IPS DF 6.9 (cell line): ENCODE measurements at regions not wholly inside any gene's neighbourhood (a gene's known extent, or its start where the extent isn't known, plus 50 kb on each side); places are given as distances from the start of the nearest gene placed in this dataset.

ENCODE experiments used
- DNase-seq: peaks from one replicate; pipeline ENCODE4 v3.0.0-alpha.2; 2013; ENCODE audit warnings: low read depth, low spot score
- H3K27ac ChIP-seq: one replicate; pipeline ENCODE4 v1.5.1; 2013; ENCODE audit warnings: low read length, control low read depth
- H3K27me3 ChIP-seq: 2 replicates; pipeline ENCODE4 v1.6.1; 2013; ENCODE audit warnings: mild to moderate bottlenecking, low read length; ENCODE audit not compliant: control insufficient read depth, insufficient read depth
- H3K36me3 ChIP-seq: 2 replicates; pipeline ENCODE4 v1.6.1; 2013; ENCODE audit warnings: low read length; ENCODE audit not compliant: control insufficient read depth, insufficient read depth
- H3K4me1 ChIP-seq: 2 replicates; pipeline ENCODE4 v1.6.1; 2013; ENCODE audit warnings: low read length; ENCODE audit not compliant: control insufficient read depth, insufficient read depth
- H3K4me3 ChIP-seq: 2 replicates; pipeline ENCODE4 v1.5.1; 2013; ENCODE audit warnings: mild to moderate bottlenecking, low read length
- H3K9me3 ChIP-seq: 2 replicates; pipeline ENCODE4 v1.6.1; 2013; ENCODE audit warnings: low read length, inconsistent platforms; ENCODE audit not compliant: control insufficient read depth, insufficient read depth
- WGBS: extraction: QIAGEN DNeasy Blood & Tissue Kit; methylation state at CpG from one replicate; pipeline ENCODE4 v1.1.7; 2013; ENCODE audit warnings: mixed read lengths, missing lambda C conversion rate; ENCODE audit not compliant: insufficient read length, insufficient coverage; 5-methylcytosine and 5-hydroxymethylcytosine counted together

GRCh38 chr20:58130581-58130980 lies 97.9 kb downstream of the ANKRD60 start:
- Histone ChIP-seq H3K36me3 (no peaks in the 10 kb centered on the region), H3K9me3 (no peaks in the 10 kb centered on the region), H3K27ac (no peak overlapping the region), H3K4me1 (peaks cover 2% of the 10 kb centered on the region; the same call in 1 of the 2 replicates), H3K4me3 (no peak overlapping the region), H3K27me3 (no peaks in the 10 kb centered on the region)
- WGBS = no CpG with 5 or more reads among the region's 14 CpGs
- DNase-seq = no peak

- H3K4me3 ChIP-seq = no peak overlapping the region
- peaks cover 2% of the 10 kb centered on the region; the same call in 1 of the 2 replicates for H3K4me1 ChIP-seq
- H3K27ac ChIP-seq = no peak overlapping the region
- no peaks in the 10 kb centered on the region for H3K9me3 ChIP-seq
- H3K36me3 ChIP-seq = no peaks in the 10 kb centered on the region
- no peaks in the 10 kb centered on the region for H3K27me3 ChIP-seq
- WGBS = no CpG with 5 or more reads among the region's 8 CpGs
- DNase-seq = no peak
Observed at GRCh38 chr20:58130156-58130555, 98.3 kb downstream of the ANKRD60 start.

DNA sequence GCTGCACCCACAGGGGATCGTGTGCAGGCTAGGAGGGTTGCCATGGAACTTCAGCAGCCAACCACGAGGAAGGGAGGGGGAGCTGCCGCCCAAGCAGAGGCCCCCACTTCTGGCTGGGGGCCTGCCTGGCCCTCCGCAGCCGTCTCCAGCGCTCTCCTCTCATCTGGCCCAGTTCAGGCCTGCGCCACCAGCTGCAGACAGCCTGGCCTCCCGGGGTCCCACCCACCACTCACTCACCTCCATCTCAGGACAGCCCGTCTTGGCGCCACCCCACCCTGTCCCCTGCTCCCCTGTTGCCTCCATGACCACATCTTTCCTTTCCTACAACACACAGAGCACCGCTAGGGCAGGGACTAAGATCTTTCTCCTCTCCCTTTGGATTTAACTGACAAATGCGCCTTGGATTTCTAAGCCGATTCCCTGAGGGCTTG lies 98.7 kb downstream of the ANKRD60 start:
- Histone ChIP-seq H3K4me1 (peaks cover 2% of the 10 kb centered on the region; the same call in 1 of the 2 replicates), H3K27ac (no peak overlapping the region), H3K4me3 (no peak overlapping the region), H3K36me3 (no peaks in the 10 kb centered on the region), H3K27me3 (no peaks in the 10 kb centered on the region), H3K9me3 (no peaks in the 10 kb centered on the region)
- DNase-seq = no peak
- no CpG with 5 or more reads among the region's 13 CpGs for WGBS

GRCh38 chr20:58128635-58129625 lies 99.5 kb downstream of the ANKRD60 start:
- Histone ChIP-seq H3K27me3 (no peaks in the 10 kb centered on the region), H3K4me1 (peaks cover 2% of the 10 kb centered on the region; the same call in 1 of the 2 replicates), H3K9me3 (no peaks in the 10 kb centered on the region), H3K27ac (no peak overlapping the region), H3K36me3 (no peaks in the 10 kb centered on the region), H3K4me3 (no peak overlapping the region)
- no peak for DNase-seq
- WGBS = no CpG with 5 or more reads among the region's 14 CpGs

DNA sequence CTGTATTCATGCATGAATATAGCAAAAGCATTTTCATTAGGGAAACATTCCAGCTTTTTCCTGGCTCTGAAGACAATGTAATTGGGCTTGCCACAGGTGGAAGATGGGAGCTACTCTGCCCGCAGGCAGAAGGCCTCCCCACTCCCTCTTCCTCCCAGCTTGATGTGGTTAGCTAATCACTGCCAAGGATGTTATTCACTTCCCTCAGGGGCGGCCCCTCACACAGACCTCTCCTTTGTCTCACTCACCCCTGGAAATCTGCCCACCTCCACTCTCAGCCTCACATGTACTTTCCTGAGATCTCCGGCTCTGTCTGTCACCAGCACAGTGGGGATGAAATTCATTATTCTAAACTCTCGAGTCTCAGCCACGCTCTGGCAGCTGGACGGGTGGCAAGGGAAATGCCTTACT lies 100.7 kb downstream of the ANKRD60 start:
- Histone ChIP-seq H3K36me3 (no peaks in the 10 kb centered on the region), H3K27ac (no peak overlapping the region), H3K9me3 (no peaks in the 10 kb centered on the region), H3K27me3 (no peaks in the 10 kb centered on the region), H3K4me3 (no peak overlapping the region), H3K4me1 (peaks cover 2% of the 10 kb centered on the region; the same call in 1 of the 2 replicates)
- DNase-seq = no peak
- no CpG with 5 or more reads among the region's 6 CpGs for WGBS

GRCh38 chr20:58125726-58126125 lies 102.7 kb downstream of the ANKRD60 start:
- no peaks in the 10 kb centered on the region for H3K27me3 ChIP-seq
- H3K4me3 ChIP-seq = no peak overlapping the region
- no peaks in the 10 kb centered on the region for H3K9me3 ChIP-seq
- no peak for DNase-seq
- no peaks in the 10 kb centered on the region for H3K4me1 ChIP-seq
- H3K27ac ChIP-seq = no peak overlapping the region
- H3K36me3 ChIP-seq = no peaks in the 10 kb centered on the region

- H3K27ac ChIP-seq = no peak overlapping the region
- DNase-seq = no peak
- H3K4me3 ChIP-seq = no peak overlapping the region
- no peaks in the 10 kb centered on the region for H3K9me3 ChIP-seq
- H3K4me1 ChIP-seq = no peaks in the 10 kb centered on the region
- no peaks in the 10 kb centered on the region for H3K36me3 ChIP-seq
- no peaks in the 10 kb centered on the region for H3K27me3 ChIP-seq
Observed at GRCh38 chr20:58117944-58118343, 110.5 kb downstream of the ANKRD60 start.

- no peak for DNase-seq
- Histone ChIP-seq H3K27me3 (no peaks in the 10 kb centered on the region), H3K27ac (no peak overlapping the region), H3K9me3 (no peaks in the 10 kb centered on the region), H3K4me3 (no peak overlapping the region), H3K36me3 (no peaks in the 10 kb centered on the region), H3K4me1 (no peaks in the 10 kb centered on the region)
- WGBS = no CpG with 5 or more reads among the region's 2 CpGs
Observed at GRCh38 chr20:58116505-58116904, 111.9 kb downstream of the ANKRD60 start.

DNA sequence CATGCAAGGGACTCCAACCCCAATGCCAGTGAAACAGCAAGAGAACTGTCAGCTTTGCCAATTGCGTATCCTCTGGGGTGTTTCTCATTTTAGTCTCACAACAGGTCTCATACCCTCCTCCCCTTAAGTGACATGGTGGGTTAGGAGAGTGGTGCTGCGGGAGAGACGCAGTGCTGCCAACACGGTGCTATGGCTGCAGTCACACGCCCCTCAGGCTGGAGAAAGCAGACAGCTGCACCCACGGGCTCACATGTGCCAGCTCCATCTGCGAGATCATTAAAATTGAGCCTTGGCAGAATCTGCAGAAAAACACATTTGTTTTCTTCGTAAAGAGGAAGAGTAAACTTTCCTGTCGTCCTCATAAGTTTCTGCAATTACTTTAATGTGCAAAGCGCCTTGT lies 114.7 kb downstream of the ANKRD60 start:
- H3K9me3 ChIP-seq = no peaks in the 10 kb centered on the region
- WGBS = no CpG with 5 or more reads among the region's 10 CpGs
- no peaks in the 10 kb centered on the region for H3K4me1 ChIP-seq

DNA sequence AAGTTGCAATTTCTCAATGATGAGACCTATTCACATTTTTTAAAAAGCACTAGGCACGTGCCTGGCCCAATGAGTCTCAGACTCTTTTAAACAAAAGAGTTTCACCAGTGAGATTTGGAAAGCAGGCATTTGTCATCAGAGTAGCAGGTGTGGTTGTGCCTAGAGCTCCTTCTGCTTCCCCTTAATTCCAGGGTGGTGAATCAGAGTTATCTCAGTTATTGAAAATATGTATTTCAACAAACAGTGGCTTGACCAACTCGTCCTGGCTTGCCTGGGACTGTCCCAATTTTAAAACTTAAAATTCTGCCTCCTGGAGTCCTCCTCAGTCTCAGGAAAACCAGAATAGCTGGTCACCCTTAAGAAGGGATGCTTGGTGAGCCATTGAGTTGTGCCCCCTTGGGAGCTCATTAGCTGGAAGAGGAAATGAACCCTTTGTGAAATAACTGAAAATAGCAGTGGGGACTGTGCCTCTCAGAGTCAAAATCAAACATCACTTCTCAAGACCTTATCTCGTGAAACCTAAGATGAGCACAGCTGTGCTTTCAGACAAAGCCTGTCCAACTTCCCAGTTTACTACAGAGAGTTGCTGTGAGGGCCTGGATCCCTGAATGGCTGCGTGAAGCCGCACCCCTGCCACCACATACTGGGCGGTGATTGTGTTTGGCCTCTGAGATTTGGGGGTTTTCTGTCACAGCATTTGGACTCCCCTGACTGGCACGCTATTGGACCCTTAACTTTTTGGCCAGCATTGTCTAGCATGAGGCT lies 116.3 kb downstream of the ANKRD60 start:
- DNase-seq = no peak
- no CpG with 5 or more reads among the region's 7 CpGs for WGBS
- H3K4me3 ChIP-seq = no peak overlapping the region
- no peaks in the 10 kb centered on the region for H3K4me1 ChIP-seq
- H3K27me3 ChIP-seq = no peaks in the 10 kb centered on the region
- no peaks in the 10 kb centered on the region for H3K36me3 ChIP-seq
- no peaks in the 10 kb centered on the region for H3K9me3 ChIP-seq
- no peak overlapping the region for H3K27ac ChIP-seq

More for the DNA sequence above, 114.7 kb downstream of the ANKRD60 start:
- Histone ChIP-seq H3K27ac (no peak overlapping the region), H3K36me3 (no peaks in the 10 kb centered on the region), H3K27me3 (no peaks in the 10 kb centered on the region), H3K4me3 (no peak overlapping the region)
- no peak for DNase-seq
